Right hindlimb (tissue), 1 donor: ENCODE measurements at regions not wholly inside any gene's neighbourhood (a gene's known extent, or its start where the extent isn't known, plus 50 kb on each side); places are given as distances from the start of the nearest gene placed in this dataset.
"Not testable (repeated sequence)": the region's sequence is repeated elsewhere in the genome, so short reads cannot be mapped to it uniquely, and the experiment has no call there.

ENCODE experiments used
- DNase-seq: peaks from one replicate; pipeline ENCODE4 v3.0.0-alpha.2; 2018

- no peak for DNase-seq
Observed at GRCh38 chr6:23533311-23533710, 592.7 kb upstream of the NRSN1 start.

- no peak for DNase-seq
Observed at GRCh38 chr6:23533944-23534343, 592.1 kb upstream of the NRSN1 start.

GRCh38 chr6:23534351-23534750, 591.7 kb upstream of the NRSN1 start:
- no peak for DNase-seq

GRCh38 chr6:23535101-23535500, 590.9 kb upstream of the NRSN1 start:
- no peak for DNase-seq

GRCh38 chr6:23537828-23538227, 588.2 kb upstream of the NRSN1 start:
- DNase-seq: no peak

GRCh38 chr6:23547851-23548250, 578.2 kb upstream of the NRSN1 start:
- no peak for DNase-seq

- not testable (repeated sequence) for DNase-seq
Observed at GRCh38 chr6:23554953-23555352, 571.1 kb upstream of the NRSN1 start.

- peak; percentile 34 for DNase-seq
Observed at GRCh38 chr6:23559587-23560343, 566.2 kb upstream of the NRSN1 start.

- DNase-seq: peak; percentile 19
Observed at GRCh38 chr6:23561732-23562131, 564.3 kb upstream of the NRSN1 start.

- DNase-seq: no peak
Observed at GRCh38 chr6:23562554-23562953, 563.5 kb upstream of the NRSN1 start.

- DNase-seq: no peak
Observed at GRCh38 chr6:23563323-23563722, 562.7 kb upstream of the NRSN1 start.

GRCh38 chr6:23566418-23566817, 559.6 kb upstream of the NRSN1 start:
- DNase-seq: no peak

GRCh38 chr6:23568292-23568691, 557.7 kb upstream of the NRSN1 start:
- no peak for DNase-seq

- no peak for DNase-seq
Observed at GRCh38 chr6:23584134-23584763, 541.8 kb upstream of the NRSN1 start.

- DNase-seq: no peak
Observed at GRCh38 chr6:23587582-23587981, 538.4 kb upstream of the NRSN1 start.

GRCh38 chr6:23589811-23590210, 536.2 kb upstream of the NRSN1 start:
- DNase-seq: no peak

- no peak for DNase-seq
Observed at GRCh38 chr6:23590498-23591126, 535.4 kb upstream of the NRSN1 start.

GRCh38 chr6:23591761-23592160, 534.3 kb upstream of the NRSN1 start:
- DNase-seq: no peak

GRCh38 chr6:23600118-23600517, 525.9 kb upstream of the NRSN1 start:
- DNase-seq: no peak

- DNase-seq: no peak
Observed at GRCh38 chr6:23601811-23602345, 524.1 kb upstream of the NRSN1 start.

GRCh38 chr6:23608931-23609435, 517.0 kb upstream of the NRSN1 start:
- no peak for DNase-seq

- DNase-seq: peak; percentile 23
Observed at GRCh38 chr6:23611776-23612381, 514.1 kb upstream of the NRSN1 start.

GRCh38 chr6:23618366-23618765, 507.6 kb upstream of the NRSN1 start:
- no peak for DNase-seq
